GM21390 (cell line): ENCODE measurements at regions not wholly inside any gene's neighbourhood (a gene's known extent, or its start where the extent isn't known, plus 50 kb on each side); places are given as distances from the start of the nearest gene placed in this dataset.

Experiments used
- ATAC-seq: cut with Tn5 transposase; IDR thresholded peaks from one replicate; pipeline ENCODE4 v1.9.1; 2021; ENCODE audit not compliant: unreplicated experiment

DNA sequence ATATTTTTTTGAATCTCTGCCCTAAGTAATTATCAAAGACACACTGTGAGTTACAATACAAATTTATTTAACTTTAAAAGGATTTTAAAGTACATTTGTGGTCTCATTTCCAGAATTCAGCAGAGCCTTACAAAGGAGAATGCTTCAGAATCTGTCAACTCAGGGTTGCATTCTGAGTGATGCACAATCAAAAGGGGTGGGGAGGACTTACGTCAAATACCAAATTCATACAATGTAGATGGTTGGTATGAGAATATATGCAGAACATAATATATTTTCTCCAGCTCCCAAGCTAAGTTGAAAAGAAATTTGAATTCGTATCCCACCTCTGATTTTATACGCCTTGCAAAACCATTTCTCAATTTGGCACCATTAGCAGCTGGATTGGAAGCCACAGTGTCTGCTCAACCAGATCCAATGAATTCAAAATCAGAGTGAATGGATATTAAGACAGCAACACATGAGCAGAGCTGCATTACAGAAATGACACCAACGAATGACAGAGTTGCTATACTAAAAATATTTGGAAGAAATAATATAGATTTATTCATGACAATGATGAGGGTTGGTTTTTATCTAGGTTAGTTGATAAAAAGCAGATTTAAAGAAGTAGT lies 110.4 kb upstream of the CFAP20DC start:
- ATAC-seq = no peak

DNA sequence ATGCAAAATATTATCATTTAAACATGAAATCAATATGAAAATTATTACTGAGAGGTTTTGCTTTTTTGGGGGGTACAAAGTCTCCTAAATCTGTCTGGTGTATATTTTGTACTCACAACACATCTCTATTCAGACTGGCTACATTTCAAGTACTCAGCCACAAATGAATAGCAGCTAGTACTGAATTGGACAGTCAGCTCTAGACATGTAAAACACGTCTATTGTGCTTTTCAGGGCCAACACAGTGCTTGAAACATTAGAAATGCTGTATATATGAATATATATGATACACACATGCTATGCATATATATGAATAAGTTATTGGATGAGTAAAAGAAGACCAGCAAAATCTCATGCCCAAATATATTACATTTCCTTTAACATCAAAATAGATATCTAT lies 103.8 kb upstream of the CFAP20DC start:
- no peak for ATAC-seq

DNA sequence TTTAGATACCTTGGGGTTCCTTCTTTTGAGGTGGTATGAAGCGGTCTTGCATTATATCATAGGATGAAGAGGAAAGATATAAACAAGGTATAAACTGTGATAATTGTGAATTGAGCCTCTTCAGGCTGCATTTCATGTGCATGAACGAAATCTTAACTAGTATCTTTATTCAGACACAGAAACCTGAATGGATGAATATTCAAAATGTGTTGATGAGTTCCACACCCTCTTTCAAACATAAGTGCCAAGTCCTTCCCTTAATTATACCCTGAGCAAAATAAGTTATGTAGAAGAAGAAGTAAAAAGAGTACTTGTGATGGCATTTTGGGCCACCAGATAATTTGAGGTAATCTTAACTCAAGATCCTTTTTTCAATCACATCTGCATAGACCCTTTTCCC lies 103.1 kb upstream of the CFAP20DC start:
- no peak for ATAC-seq

DNA sequence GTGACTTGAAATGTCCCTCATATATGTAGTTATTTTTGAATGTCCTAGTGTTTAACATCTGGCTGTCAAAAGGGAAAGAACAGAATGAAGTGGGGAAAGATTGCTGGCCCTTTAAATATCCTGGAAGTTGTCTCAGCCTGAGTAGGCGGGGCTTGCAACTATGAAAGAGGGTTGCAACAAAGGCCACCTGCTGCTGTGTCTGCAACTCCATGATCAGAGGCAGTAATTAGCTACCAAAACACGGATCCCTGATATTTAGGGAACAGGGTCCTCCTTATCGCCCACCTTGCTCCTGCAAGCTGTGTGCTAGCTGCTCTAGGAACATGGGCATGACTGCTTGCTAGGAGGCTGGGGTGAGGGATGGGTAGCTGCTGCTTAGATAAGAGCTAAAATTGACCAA lies 100.2 kb upstream of the CFAP20DC start:
- ATAC-seq = no peak

- no peak for ATAC-seq
Observed at GRCh38 chr3:59149166-59149565, 99.3 kb upstream of the CFAP20DC start.

- ATAC-seq = no peak
Observed at GRCh38 chr3:59143447-59143846, 93.6 kb upstream of the CFAP20DC start.

DNA sequence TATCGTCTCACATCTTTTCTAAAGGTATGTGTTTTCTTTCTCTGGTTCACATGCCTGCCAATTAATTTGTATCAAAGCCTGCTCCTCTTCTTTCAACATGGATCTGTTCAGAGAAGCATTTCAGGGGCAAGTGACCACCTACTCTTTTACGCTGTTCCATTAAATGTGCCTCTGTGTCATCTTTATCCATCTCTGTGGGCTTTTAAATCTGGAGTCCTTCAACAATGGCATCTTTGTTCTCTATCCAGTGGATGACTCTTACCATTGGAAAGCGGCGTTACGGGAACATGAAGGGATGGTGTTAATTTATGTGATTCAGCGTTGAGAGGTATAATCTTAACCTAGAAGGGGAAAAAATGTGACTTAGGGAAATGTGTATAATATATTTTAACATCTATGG lies 92.7 kb upstream of the CFAP20DC start:
- no peak for ATAC-seq

DNA sequence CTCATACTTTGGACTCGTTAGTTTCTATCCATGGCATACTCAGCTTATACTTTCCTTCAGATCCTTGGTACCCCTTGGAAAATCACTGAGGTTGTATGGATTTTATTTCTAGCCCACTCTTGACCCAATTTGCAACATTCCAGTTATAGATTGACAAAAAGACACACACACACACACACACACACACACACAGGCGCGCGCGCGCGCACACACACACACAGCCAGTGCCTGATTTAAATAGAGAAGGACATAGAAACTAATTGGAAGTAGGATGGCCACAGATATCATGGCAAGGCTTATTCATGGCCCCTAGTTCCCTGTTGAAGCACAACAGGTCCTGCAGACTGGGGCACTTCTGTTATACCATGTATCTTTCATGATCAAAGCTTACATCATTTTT lies 89.1 kb upstream of the CFAP20DC start:
- no peak for ATAC-seq

DNA sequence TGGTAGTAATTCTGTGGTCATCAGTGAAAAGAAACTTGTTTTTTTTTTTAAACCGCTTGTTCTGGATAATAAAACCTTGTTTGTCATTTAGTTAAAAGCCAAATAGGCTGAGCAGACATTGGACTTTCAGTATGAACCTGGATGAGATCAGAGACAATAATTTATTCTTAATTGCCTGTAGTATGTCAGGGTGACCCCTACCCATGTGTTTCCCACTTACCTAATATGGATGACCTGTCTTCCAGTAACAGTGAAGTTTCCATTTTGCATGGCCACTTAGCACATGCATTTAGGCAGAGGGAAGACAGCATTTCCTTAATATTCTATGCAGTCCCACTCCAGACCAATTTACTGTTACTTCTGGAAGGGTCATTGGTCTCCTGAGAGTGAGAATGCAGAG lies 87.6 kb upstream of the CFAP20DC start:
- ATAC-seq = no peak

DNA sequence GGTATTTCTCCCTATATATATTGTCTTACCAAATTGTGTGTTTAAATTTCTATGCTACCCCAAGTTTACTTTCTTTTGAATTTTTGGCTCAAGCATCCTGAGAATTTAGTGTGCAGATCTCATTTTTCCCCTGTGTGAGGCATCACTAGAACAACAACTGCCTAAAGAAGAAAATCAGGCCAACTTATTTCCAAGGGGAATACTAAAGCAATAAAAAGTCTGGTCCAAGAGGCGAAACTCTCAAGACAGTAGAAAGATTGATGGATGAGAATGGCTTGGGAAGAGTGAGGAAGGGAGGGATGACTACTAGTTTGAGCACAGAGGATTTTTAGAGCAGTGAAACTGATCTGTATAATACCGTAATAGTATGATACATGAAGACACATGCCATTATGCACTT lies 86.3 kb upstream of the CFAP20DC start:
- no peak for ATAC-seq

- no peak for ATAC-seq
Observed at GRCh38 chr3:59135096-59135495, 85.3 kb upstream of the CFAP20DC start.

DNA sequence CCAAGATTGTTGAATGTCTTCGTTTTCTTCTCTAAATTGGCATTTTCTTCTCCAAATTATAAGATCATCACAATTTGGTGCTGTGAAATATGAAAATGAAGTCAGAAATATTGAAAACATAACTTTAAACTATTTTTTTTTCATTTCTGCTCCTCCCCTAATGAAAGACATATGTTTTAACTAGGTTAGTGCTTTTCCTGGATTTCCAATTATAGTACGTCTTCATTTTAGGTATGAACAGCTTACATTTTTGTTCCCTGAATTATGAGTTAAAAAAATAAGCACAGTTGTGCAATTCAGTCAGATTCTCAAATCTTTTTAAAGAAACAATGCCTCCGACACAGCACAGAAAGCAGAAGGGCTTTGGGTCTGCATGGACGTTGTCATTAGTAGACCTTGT lies 83.5 kb upstream of the CFAP20DC start:
- no peak for ATAC-seq

DNA sequence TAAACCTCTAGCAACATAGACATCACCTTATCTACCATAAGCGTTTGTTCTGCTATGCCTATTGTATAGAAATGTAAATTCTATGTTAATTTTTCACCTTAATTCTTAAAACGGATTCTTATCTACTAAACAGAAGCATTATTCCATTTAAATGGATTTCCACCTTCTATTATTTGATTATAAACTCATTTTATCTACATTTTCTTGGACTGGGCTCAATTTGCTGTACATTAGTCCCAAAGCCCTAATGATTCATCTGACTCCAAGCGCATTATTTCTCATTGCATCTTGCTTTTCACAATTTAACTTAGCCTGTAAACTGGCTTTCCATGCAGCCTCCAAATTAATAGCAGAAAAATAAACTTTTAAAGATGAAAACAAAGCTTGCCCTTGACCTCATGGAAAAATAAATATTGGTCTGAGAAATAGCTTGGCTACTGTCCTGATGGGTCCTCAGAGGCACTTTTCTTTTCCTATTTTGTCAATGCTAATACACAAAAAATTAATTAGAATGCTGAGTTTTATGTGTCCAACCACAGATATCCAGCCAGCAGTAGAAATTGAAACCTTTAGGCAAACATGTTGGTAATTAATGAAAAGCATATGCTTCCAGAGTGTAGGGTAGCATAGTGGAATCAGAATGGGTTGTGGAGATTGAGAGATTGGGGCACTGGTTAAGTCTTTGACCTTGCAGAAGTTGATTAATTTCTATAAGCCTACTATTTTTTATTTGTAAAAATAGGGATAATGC lies 81.4 kb upstream of the CFAP20DC start:
- ATAC-seq = no peak

- ATAC-seq = no peak
Observed at GRCh38 chr3:59128685-59129084, 78.9 kb upstream of the CFAP20DC start.

DNA sequence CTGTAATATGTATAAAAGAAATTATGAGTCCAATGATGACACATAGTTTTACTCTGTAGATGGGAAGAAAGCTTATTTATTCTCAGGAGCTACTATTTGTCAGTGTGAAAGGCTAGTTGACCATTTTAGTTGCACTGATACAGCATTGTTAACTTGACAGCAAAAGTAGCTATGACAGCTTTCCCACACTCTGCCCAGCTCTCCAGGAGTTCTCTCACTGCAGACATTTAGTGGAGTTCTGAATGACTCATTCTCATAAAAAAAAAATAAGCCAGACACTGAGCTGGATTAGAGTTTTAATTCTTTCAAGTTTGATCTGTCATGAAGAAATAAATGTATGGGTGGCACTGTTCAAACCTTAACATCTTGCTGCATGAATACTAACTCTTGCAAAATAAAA lies 77.2 kb upstream of the CFAP20DC start:
- no peak for ATAC-seq

DNA sequence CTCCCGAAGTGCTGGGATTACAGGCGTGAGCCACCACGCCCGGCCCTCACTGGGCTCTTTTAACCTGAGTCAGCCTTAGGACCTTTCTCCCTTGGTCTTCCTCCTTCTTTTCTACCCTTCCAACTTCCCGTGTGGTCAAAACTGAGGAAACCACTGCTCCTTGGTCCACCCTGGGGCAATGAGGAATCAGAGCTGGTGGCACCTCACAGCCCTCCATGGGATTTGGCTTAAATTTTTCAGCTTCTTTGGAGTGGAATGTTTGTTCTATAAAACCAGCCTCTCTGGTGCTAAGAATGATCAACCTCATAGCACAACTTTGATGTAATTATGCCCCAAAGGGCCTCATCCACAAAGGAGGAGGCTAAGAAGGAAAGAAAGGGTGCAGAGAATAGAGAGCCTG lies 76.6 kb upstream of the CFAP20DC start:
- no peak for ATAC-seq

GRCh38 chr3:59121346-59122144 lies 71.7 kb upstream of the CFAP20DC start:
- ATAC-seq = no peak

- no peak for ATAC-seq
Observed at GRCh38 chr3:59118928-59119327, 69.1 kb upstream of the CFAP20DC start.

GRCh38 chr3:59117396-59117795 lies 67.6 kb upstream of the CFAP20DC start:
- ATAC-seq = no peak

DNA sequence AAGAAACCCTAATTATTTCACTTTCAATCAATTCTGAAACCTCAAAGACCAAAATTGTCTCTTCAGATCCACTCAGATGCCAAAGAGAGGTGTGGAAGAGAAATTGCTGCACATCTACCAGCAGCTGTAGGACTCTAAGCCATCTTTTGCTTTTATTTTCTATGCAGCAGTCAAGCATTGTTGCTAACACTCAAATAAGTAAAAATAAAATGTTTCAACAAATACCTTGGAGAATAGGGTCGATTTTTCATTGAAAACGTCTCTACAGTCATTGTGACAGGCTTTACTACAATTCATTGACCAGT lies 66.4 kb upstream of the CFAP20DC start:
- ATAC-seq = no peak

GRCh38 chr3:59115364-59116232 lies 65.8 kb upstream of the CFAP20DC start:
- no peak for ATAC-seq
